ENCODE measurements at regions not wholly inside any gene's neighbourhood (a gene's known extent, or its start where the extent isn't known, plus 50 kb on each side); places are given as distances from the start of the nearest gene placed in this dataset.

- DNase-seq (ENCODE audit: low read depth) = no peak
- no peak overlapping the region for H3K4me3 ChIP-seq (ENCODE audit: low read depth, low read length)
- no peak for TF ChIP-seq CTCF (conservative IDR thresholded peaks at IDR 0.05; ENCODE audit: low read depth, low read length)
Observed at GRCh38 chr7:11298220-11298619, 324.5 kb downstream of the PHF14 start.

GRCh38 chr7:11300241-11300640 is 326.6 kb downstream of the PHF14 start:
- no peak overlapping the region for H3K4me3 ChIP-seq (ENCODE audit: low read depth, low read length)
- no peak for DNase-seq (ENCODE audit: low read depth)
- no peak for TF ChIP-seq CTCF (conservative IDR thresholded peaks at IDR 0.05; ENCODE audit: low read depth, low read length)

GRCh38 chr7:11302121-11302520 is 328.4 kb downstream of the PHF14 start:
- no peak overlapping the region for H3K4me3 ChIP-seq (ENCODE audit: low read depth, low read length)
- no peak for DNase-seq (ENCODE audit: low read depth)
- TF ChIP-seq CTCF (conservative IDR thresholded peaks at IDR 0.05; ENCODE audit: low read depth, low read length) = no peak

- H3K4me3 ChIP-seq (ENCODE audit: low read depth, low read length) = no peak overlapping the region
- no peak for DNase-seq (ENCODE audit: low read depth)
- no peak for TF ChIP-seq CTCF (conservative IDR thresholded peaks at IDR 0.05; ENCODE audit: low read depth, low read length)
Observed at GRCh38 chr7:11313801-11314200, 340.1 kb downstream of the PHF14 start.

- no peak overlapping the region for H3K4me3 ChIP-seq (ENCODE audit: low read depth, low read length)
- no peak for TF ChIP-seq CTCF (conservative IDR thresholded peaks at IDR 0.05; ENCODE audit: low read depth, low read length)
Observed at GRCh38 chr7:11315666-11316258, 342.1 kb downstream of the PHF14 start.

GRCh38 chr7:11317766-11318165 is 344.1 kb downstream of the PHF14 start:
- H3K4me3 ChIP-seq (ENCODE audit: low read depth, low read length) = no peak overlapping the region
- TF ChIP-seq CTCF (conservative IDR thresholded peaks at IDR 0.05; ENCODE audit: low read depth, low read length) = no peak

More at GRCh38 chr7:11315666-11316258, 342.1 kb downstream of the PHF14 start:
- DNase-seq (ENCODE audit: low read depth) = no peak

More at GRCh38 chr7:11317766-11318165, 344.1 kb downstream of the PHF14 start:
- no peak for DNase-seq (ENCODE audit: low read depth)
